A673 (cell line): ENCODE measurements at regions not wholly inside any gene's neighbourhood (a gene's known extent, or its start where the extent isn't known, plus 50 kb on each side); places are given as distances from the start of the nearest gene placed in this dataset.

Experiments
- BruUV-seq: library from RNA; stranded (reverse); fragments of 400-500 nt; replicated peaks from 2 replicates; lab custom pipeline; 2021; lab: Mats Ljungman, UMichigan
- CTCF ChIA-PET: fragments of 300-600 bp; sonication (Branson Sonifier 250); formaldehyde crosslinking; loops from one replicate; lab custom pipeline; 2022; ENCODE audit warnings: antibody characterized with exemption; lab: Charles Lee
- POLR2A ChIA-PET: fragments of 300-600 bp; sonication (Branson Sonifier 250); formaldehyde crosslinking; loops from one replicate; lab custom pipeline; 2022; ENCODE audit warnings: antibody characterized with exemption; ENCODE audit not compliant: low non-redundant PET; lab: Charles Lee
- DNase-seq: peaks from one replicate; pipeline ENCODE4 v3.0.0-alpha.2; 2015; ENCODE audit warnings: low spot score
- H3K27ac ChIP-seq: fragments of 200-600 bp; sonication (generic); 2 replicates; pipeline ENCODE4 v1.5.1; 2016; ENCODE audit warnings: mixed run types, low read depth, mild to moderate bottlenecking, mixed read lengths, antibody characterized with exemption, low read length; ENCODE audit not compliant: poor library complexity, severe bottlenecking
- H3K27me3 ChIP-seq: fragments of 200-600 bp; sonication (generic); replicated peaks from 2 replicates; pipeline ENCODE4 v1.6.1; 2017; ENCODE audit warnings: mixed run types, low read depth, mild to moderate bottlenecking, mixed read lengths, antibody characterized with exemption, low read length; ENCODE audit not compliant: insufficient read depth, poor library complexity
- H3K36me3 ChIP-seq: fragments of 200-600 bp; sonication (generic); 2 replicates; pipeline ENCODE4 v1.6.1; 2016; ENCODE audit warnings: mixed run types, mild to moderate bottlenecking, mixed read lengths, antibody characterized with exemption, low read length; ENCODE audit not compliant: insufficient read depth, poor library complexity, severe bottlenecking
- H3K4me1 ChIP-seq: fragments of 200-600 bp; sonication (generic); 2 replicates; pipeline ENCODE4 v1.6.1; 2017; ENCODE audit warnings: mixed run types, mild to moderate bottlenecking, mixed read lengths, antibody characterized with exemption, low read length; ENCODE audit not compliant: insufficient read depth, poor library complexity, severe bottlenecking
- H3K4me3 ChIP-seq: fragments of 200-600 bp; sonication (generic); 2 replicates; pipeline ENCODE4 v1.5.1; 2016; ENCODE audit warnings: low read depth, mixed run types, mild to moderate bottlenecking, mixed read lengths, low read length; ENCODE audit not compliant: poor library complexity, severe bottlenecking
- H3K9me3 ChIP-seq: fragments of 200-600 bp; sonication (generic); 2 replicates; pipeline ENCODE4 v1.6.1; 2016; ENCODE audit warnings: mixed run types, low read depth, mild to moderate bottlenecking, mixed read lengths, antibody characterized with exemption, low read length; ENCODE audit not compliant: poor library complexity, severe bottlenecking
- CTCF ChIP-seq: fragments of 300-800, 200-600 bp; sonication (generic); conservative IDR thresholded peaks from 2 replicates; pipeline ENCODE4 v1.5.1; 2017; ENCODE audit warnings: low read depth, mild to moderate bottlenecking, antibody characterized with exemption, low read length, moderate library complexity, mixed read lengths
- EZH2 ChIP-seq: fragments of 200-600 bp; sonication (generic); IDR thresholded peaks from 2 replicates; pipeline ENCODE4 v1.6.1; 2017; ENCODE audit warnings: borderline replicate concordance, low read depth, mild to moderate bottlenecking, mixed read lengths, antibody characterized with exemption, low read length; ENCODE audit not compliant: poor library complexity, severe bottlenecking
- intact Hi-C: fragments of 100-400 bp; cut with micrococcal nuclease; formaldehyde crosslinking; loops from one replicate; pipeline ENCODE4 v1.10.0; 2022; ENCODE audit not compliant: unreplicated experiment

- Histone ChIP-seq H3K27ac (no peak overlapping the region), H3K4me1 (no peaks in the 10 kb centered on the region), H3K36me3 (no peaks in the 10 kb centered on the region), H3K9me3 (no peaks in the 10 kb centered on the region), H3K4me3 (no peak overlapping the region), H3K27me3 (peaks cover under 1% of the 10 kb centered on the region)
- ChIA-PET CTCF (no interaction called here), POLR2A (no interaction called here)
- no peak for DNase-seq
- BruUV-seq = no TSS peak
- TF ChIP-seq CTCF (no peak), EZH2 (no peak)
- intact Hi-C loops = no loop called here
Measured at GRCh38 chr1:166365081-166365480, 198.3 kb upstream of the FAM78B start.

- CTCF ChIA-PET = no interaction called here
- no peak overlapping the region for H3K4me3 ChIP-seq
- TF ChIP-seq EZH2 (no peak), CTCF (no peak)
- DNase-seq = no peak
- intact Hi-C loops = no loop called here
- no peaks in the 10 kb centered on the region for H3K4me1 ChIP-seq
- H3K9me3 ChIP-seq = no peaks in the 10 kb centered on the region
- BruUV-seq = no TSS peak
- no peak overlapping the region for H3K27ac ChIP-seq
- H3K27me3 ChIP-seq = peaks cover 10% of the 10 kb centered on the region
- POLR2A ChIA-PET = no interaction called here
- no peaks in the 10 kb centered on the region for H3K36me3 ChIP-seq
Measured at GRCh38 chr1:166368030-166368429, 201.2 kb upstream of the FAM78B start.

- intact Hi-C loops = no loop called here
- Histone ChIP-seq H3K4me1 (no peaks in the 10 kb centered on the region), H3K9me3 (no peaks in the 10 kb centered on the region), H3K4me3 (no peak overlapping the region), H3K27ac (no peak overlapping the region), H3K27me3 (peaks cover 9% of the 10 kb centered on the region), H3K36me3 (no peaks in the 10 kb centered on the region)
- no peak for DNase-seq
- POLR2A ChIA-PET = no interaction called here
- no peak for TF ChIP-seq CTCF
- no peak for TF ChIP-seq EZH2
- CTCF ChIA-PET = no interaction called here
- BruUV-seq = no TSS peak
Measured at GRCh38 chr1:166377896-166378295, 211.1 kb upstream of the FAM78B start.
